Pons (tissue), 1 donor: ENCODE measurements at regions not wholly inside any gene's neighbourhood (a gene's known extent, or its start where the extent isn't known, plus 50 kb on each side); places are given as distances from the start of the nearest gene placed in this dataset.

ENCODE experiments used
- DNase-seq: peaks from one replicate; pipeline ENCODE4 v3.0.0-alpha.2; 2016; ENCODE audit warnings: low spot score

DNA sequence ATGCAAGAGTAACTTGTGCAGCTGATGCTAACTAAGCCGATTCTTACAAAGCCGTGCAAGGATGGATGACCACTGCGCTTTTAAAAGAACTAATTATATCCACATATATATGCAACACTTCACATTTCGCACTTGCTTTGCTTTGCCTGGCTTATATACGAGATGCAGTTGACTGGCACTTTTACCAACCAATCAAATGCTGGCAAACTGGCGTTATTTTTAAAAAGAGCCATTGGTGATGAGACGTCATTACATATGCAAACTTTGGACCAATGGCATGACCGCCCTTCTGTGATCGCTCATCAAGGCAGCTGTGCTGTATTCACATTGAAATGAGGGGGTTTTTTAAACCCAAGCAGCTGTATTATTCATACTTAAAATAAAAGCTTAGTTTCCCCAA lies 1147.7 kb upstream of the WWC1 start:
- no peak for DNase-seq

DNA sequence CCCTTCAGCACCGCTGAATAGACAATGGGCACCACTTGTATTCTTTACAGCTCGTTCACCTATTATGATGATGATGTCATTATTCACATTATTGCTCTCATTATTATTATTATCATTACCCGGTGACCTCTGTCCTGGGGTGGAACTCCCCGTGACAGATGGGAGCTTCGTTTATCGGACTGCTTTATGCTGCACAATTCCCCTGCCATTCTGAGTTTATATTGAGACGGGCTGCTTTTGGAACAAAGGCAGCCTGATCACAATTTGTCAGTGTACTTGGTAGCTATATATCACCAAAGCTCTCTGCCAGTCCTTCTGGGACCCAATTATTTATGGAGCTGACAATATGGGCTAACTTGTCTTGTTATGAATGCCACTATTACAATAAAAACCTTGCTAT lies 1145.6 kb upstream of the WWC1 start:
- no peak for DNase-seq

DNA sequence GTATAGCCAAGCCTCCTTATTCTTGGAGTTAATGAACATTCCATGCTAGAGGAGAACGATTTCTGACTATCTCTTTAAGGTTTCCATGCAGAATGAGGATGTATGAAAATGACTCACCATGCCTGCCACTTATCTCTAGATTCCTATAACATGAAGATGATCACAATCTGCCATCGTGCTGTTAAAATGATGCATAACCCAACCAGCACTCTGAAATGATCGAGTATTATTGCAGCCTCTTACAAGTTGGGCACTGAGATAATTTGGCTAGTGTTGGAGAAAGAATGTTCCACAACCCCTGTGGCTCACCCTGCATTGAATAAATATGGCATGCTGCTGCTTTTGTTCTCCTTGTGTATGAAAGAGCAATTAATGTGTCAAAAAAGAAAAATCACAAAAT lies 1143.6 kb upstream of the WWC1 start:
- DNase-seq = no peak

DNA sequence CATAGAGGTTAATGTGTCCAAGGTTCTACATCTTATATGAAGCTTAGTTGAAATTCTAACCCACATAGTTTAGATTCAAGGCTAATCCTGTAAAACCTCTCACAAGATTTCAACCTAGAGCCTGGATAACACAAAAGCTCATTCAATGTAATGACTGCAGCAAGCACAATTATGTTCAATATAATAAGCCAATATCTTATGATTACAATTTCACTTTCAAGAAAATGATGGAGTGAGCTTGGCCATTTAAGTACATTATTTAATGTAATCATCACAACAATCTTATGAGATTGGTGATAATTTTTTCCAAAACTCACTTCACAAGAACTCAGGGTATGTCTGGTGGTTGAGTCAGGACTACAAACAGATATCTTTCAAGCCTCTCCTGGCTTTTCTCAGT lies 1140.8 kb upstream of the WWC1 start:
- no peak for DNase-seq

DNA sequence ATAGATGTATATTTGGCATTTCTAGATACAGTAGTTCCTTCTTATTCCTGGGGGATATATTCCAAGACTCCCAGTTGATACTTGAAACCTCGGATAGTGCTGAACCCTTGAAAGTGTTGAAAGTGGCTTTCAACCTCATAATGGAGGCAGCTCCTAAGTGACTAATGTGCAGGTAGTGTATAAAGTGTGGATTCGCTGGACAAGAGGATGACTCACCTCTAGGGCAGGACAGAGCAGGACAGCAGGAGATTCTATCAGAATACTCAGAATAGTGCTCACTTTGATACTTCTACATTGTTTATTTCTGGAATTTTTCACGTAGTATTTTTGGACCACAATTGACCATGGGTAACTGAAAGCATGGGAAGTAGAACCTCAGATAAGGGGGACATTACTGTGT lies 1138.9 kb upstream of the WWC1 start:
- DNase-seq = no peak

DNA sequence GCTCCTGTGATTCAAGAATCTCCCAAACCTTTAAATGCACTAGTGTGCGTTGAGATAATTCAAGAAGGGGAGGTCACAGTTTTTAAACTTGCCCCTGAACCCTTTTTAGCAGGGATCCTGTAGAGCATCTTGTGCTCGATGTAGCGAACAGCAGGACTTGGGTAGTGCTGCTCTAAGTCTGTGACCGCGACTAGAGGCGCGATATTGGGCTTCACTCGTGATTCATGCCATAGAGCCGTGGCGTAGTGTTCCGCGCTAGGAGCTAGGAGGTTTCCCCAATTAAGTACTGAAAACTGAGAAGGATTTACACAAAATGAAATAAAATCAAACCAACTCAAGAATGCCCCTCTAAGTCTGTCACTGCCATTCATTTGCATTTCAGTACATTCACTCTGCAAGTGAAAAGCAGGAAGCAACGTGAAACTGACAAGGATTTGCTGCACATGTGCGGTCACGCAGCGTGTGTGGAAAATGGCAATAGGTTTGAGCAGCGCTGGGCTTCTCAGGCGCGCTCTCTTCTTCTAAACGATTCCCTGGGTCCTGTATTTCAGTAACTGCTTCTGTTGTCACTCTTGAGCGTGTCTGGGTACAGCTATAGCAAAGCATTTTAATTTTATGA lies 1135.9 kb upstream of the WWC1 start:
- DNase-seq = no peak

DNA sequence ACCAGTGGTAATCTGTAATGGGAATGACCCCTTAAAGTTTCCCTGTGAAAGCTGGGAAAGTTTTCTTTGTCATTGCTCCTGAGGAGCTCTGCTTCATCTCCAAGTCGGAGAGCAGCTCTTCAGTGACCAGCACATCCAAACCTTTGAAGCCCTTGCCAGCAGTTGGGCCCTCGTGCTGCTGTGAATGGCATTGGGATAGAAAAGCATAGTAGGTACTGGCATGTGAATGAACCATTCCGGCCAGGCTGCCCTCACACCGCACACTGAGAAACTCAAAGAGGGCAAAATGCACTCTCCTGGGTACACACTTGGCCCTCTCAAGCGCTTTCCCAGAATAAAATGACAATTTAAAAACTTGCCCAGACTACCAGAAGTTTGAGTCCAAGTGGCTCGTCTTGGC lies 1135.0 kb upstream of the WWC1 start:
- DNase-seq = no peak

DNA sequence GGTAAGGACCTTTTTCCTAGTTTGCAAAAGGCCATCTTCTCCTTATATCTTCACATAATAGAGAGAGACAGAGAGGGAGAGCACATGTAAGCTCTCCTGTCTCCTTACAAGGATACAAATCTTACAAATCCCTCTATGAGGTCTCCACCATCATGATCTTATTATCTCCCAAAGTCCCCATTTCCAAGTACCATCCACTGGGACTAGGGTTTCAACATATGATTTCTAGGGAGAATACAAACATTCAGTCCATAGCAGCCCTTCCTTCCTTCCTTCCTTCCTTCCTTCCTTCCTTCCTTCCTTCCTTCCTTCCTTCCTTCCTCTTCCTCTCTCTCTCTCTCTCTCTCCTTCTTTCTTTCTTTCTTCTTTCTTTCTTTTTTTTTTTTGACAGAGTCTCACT lies 1132.9 kb upstream of the WWC1 start:
- DNase-seq = no peak

DNA sequence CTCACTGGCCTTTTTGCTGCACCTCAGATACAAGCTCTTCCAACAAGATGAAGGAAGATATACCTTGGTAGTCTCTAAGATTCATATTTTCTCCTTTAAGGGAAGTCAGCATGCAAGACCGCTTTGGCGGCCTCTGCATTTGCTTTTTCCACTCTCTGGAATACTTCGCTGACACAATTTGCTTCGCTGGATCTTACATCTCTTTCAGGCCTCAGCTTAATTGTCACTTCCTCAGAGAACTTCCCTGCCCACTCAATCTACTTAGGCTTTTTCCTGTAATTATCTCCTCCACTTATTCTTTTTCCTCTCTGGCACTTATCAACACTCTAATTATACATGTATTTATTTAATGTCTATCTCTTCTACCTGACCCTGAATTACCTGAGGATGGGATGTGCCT lies 1131.1 kb upstream of the WWC1 start:
- DNase-seq = no peak

DNA sequence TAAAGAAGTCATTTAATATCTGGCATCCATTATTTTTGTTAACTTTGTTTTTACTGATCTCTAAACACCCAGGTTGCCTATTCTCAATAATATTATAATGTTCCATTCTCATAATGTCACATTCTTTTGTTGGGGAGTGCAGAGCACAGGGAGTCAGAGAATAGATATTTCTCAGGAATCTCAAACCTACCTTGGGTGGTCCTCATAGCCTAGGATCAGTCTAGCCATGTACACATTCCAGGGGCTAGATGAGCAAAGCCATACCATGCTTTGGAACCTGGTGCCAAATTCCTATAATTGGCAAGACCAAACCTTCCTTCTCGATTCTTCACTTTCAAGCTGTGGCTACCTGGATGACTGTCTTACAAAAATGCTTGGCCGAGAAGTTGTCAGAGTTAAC lies 1124.7 kb upstream of the WWC1 start:
- DNase-seq = no peak

DNA sequence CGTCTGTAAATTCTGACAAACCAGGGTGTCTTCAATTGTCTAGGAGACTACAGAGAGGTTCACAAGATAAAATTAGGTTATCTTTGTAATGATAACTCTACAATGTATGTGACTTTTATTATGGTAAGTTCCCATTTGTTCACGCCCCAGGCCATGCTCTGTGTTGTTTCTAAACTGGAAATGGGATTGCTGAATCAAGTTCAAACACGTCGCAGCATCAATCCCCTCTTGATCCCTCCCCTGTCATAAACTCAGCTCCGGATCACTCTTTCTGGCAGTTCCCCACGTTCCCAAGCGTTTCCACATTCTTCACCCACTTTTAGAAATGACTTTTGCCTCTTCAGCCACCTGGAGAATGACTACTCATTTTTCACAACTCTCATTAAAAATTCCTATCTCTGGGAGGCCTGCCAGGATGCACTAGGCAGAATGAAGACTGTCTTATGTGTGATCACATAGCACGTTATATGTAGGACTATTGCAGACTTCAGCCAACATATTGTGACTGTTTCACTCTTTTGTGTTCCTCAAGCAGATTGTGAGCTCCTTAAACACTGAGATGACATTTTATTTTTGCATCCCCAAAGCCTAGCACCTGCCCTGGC lies 1124.2 kb upstream of the WWC1 start:
- DNase-seq = no peak

DNA sequence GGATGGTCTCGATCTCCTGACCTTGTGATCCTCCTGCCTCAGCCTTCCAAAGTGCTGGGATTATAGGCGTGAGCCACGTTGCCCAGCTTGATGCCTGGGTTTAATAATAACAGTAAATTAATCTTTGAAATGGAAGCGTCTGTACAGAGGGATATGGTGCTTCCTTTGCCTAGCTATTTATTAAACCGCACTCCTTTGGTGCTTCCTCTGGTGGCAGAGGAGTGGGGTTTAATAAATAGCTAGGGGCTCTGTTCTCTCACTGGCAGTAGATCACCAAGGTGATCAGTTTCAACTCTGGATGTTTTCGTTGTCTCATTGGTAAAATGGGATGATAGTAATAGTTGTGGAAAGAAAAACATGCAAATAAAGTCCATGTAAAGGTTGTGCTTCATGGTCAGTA lies 1122.5 kb upstream of the WWC1 start:
- DNase-seq = no peak

DNA sequence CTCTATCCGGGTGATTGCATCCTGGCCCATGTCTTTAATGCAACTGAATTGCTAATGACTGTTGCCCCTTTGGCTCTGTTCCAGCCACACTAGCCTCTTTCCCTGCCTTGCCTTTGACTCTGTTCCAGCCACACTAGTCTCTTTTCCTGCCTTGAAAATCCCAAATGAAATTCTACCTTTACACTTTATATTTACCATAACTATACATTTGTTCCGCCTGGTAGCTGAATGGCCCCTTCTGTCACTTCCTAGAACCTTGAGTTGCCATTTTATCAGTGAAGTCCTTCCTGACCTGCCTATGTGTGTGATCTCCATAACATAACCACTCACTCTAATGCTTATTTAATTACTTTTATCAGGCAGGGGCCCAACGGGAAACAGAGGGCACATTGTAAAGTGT lies 1120.4 kb upstream of the WWC1 start:
- no peak for DNase-seq

DNA sequence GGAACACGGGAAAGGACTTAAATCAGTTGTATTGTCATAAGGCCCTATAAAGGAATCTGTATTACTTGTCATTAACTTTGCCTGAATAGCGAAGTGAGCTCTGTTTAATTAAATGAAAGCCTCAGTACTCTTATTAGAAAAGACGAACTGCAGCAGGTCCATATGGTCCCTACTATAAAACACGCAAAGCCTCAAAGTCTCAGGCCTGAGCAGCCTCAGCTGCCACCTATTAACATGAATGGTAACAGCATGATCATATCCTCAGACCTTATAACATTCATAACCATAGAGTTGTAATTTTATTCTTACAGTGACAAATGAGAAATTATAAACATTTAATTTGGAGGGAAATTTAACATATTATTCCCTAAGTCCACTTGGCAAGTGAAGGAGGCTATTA lies 1113.7 kb upstream of the WWC1 start:
- no peak for DNase-seq

DNA sequence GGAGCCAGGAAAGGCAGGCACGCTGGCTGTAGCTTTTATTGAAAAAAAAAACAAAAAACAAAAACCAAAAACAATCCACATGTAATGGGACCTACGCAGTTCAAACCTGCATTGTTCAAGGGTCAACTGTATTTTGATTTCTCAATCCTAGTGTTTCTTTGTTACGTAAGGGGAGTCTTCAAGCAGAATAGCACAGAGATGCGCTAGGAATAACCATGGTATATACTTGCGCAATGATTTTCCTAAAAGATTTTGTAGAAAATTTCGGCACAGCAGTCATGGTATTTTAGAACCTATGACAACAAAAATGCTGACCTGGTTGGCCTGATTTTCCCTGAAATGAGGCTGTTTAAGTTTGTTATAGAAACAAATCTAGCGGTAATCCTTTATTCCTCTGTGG lies 1110.5 kb upstream of the WWC1 start:
- DNase-seq = no peak

DNA sequence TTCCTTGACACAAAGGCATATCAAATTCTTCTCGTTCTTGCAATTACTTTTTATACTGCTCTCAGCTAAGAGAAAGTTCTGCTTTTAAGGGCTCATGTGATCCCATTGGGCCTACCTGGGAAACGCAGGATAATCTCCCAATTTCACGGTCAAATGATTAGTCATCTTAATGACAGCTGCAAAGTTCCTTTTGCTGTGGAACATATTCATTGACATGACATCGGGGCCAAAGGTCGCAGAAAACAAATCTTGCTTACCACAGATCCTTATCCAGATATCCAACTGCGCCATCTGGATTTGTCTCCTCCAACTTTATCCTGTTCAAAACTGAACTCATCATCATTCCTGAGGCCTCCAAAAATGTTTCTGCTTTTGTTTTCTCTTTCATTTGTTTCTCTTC lies 1085.6 kb upstream of the WWC1 start:
- DNase-seq = no peak

DNA sequence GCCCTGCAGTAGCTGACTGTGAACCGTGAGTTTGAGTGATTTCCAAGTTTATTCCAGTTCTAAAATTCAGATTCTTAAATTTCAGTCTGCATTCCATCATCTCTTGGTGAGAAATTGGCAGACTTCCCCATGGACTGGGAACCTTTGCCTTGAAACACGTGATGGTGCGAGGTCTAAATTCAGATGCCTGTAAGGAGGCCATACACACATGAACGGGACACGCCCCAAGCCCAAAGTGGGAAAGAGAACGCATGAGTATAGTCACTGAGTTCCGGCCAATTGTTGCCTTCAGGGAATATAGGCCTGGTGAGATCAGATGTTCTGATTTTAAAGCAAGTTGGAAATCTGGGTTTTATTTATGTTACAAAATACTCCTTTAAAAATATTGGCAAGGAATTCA lies 1084.4 kb upstream of the WWC1 start:
- no peak for DNase-seq

DNA sequence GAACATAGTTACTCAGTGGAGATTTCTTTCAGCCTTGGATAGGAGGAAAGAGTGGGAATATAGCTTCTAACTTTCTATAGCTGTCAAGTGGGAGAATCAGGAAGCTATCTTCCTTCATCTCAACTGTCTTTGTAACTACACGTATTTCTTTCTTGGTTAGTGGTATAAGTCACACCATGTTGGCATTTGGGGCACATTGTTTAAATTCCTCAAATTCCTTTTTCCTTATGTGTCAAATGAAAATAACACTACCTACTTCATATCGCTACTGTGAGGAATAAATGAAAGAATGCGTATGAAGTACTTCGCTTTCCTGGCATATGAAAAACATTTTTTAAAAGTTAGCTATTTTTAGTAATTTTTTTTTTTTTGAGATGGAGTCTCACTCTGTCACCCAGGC lies 1082.5 kb upstream of the WWC1 start:
- no peak for DNase-seq

DNA sequence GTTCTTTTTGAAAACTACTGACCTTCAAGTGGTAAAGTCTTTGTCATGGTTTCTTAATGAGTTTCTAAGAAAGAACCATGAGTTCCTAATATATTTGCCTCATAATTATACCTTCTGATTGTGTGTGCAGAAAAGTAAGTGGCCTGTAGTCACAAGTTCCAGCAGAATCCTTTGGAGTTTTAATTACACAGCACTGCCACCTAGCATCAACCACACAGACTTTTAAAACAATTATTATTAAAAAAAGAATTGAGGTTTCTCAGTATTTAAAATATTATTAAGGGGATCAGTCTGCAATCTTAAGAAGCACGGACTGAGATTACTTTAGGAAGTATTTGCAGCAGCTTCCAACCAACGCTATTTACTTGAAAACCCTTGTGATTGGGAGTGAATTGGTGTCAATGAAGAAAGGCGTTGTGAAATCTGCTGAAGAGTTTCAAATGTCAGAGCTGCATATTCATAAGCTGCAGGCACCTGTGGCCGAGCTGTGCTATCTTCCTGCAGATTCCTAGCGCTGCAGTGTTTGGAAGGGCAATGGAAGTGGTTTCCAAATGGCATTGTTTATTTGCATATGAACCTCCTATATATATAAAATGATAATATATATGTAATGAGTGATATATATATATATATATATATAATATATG lies 1074.2 kb upstream of the WWC1 start:
- DNase-seq = no peak

DNA sequence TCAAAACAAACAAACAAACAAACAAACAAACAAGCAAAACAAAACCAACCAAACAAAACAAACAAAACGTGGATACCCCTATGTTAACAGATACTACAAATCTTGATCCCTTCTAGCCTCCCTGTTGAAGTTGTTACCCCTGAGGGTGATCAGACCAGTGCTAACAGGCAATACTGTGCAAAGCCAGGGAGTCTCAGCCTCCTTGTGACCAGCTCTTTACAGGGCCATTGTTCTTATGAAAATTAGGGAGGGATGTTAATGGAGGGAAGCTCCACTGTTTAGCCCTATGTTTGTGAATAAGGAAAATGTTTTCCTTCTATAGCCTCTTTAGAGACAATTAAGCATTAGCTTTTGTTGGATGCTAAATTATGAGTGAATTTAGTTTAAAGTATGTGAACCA lies 1072.1 kb upstream of the WWC1 start:
- no peak for DNase-seq

DNA sequence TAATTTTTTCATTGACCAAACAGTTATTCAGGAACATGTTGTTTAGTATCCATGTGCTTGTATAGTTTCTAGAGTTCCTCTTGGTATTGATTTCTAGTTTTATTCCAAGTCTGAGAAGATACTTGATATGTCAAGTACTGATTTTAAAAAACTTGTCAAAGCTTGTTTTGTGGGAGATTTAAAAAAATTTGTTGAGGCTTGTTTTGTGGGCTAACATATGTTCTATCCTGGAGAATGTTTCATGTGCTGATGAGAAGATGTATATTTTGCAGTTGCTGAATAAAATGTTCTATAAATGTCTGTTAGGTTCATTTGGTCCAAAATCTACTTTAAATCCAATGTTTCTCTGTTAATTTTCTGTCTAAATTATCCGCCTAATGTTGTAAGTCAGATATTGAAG lies 1065.1 kb upstream of the WWC1 start:
- no peak for DNase-seq

DNA sequence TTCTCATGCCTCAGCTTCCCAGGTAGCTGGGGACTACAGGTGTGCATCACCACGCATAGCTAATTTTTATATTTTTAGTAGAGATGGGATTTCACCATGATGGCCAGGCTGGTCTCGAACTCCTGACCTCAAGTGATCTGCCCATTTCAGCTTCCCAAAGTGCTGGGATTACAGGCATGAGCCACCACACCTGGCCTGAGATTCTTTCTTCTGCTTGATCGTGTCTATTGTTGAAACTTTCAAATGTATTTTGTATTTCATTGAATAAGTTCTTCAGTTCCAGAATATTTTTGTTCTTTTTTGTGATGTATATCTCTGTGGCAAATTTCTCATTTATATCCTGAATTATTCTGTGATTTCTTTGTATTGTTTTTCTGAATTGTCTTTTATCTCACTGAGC lies 1063.3 kb upstream of the WWC1 start:
- no peak for DNase-seq

DNA sequence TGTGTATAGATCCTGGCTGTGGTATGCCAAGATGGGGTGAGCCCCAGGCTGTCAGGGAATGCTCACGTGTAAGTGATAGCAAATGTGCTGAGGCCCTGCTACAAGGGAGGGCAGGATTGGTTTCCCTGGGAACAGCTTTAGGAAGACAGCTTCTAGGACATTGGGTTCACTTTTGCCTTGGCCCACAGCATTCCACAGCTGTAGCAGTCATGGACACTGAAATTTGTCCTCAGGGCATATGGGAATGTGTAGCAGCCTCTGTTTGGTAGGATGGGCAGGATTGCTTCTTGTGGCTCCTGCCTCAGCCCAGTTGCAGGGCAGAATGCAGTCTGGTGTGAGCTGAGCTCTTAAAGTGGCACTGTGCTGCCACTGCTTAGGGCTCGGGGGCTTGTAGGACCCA lies 1061.7 kb upstream of the WWC1 start:
- no peak for DNase-seq

DNA sequence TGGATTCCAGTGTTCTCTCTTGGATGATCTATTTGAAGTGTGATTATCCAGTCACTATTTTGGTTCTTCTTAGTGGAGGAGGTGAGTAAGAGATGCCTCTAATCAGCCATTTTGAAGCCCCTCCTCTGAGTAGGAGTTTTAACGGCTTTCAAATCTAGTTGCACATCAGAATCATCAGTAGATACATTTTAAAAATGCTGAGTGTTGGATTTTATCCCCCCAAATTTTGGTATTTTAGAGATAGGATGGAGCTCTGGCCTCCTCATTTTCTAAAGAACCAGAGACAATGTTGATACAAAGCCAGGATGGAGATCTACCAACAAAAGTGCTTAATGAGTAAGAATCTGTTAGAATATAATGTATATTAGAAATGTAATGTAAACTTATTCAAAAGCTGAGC lies 1061.0 kb upstream of the WWC1 start:
- no peak for DNase-seq
